ENCODE measurements at regions not wholly inside any gene's neighbourhood (a gene's known extent, or its start where the extent isn't known, plus 50 kb on each side); places are given as distances from the start of the nearest gene placed in this dataset.

DNA sequence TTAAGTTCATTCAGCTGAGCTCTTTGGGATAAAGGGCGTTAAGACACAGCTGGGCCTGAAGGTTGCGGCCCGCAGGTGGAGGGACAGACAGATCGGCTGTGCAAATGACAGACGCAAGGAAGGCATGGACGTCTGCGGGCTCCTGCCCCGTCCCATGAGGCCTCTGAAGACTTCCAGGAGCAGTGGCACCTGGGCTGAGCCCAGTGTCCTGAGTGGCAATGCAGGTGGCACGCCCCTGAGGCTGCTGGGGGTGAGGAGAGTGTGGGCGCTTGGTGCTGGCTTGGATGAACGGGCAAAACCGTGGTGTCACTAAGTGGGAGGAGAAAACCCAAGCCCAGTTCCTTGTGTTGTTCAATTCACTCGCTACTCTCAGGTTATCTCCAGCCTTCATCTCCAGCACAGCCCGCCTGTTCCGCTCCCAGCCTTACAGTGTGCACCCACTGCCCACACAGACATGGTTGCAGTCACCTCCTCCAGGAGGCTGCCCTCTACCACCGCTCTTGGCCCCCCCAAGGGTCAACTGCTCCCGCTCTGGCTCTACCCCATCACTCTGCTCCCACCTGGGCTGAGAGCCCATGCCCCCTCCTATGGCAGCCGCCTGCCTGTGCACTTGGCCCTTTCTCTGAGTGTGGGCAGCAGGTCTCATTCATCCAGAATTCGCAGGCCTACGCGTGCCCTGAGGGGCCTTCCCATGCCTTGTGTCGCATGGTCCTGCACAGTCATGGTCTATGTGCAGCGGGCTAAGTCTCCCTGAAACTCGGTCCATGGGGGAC lies 50.3 kb downstream of the PTGR3 start:
- WGBS (ENCODE audit: insufficient coverage) = 91% methylated on average over 21 of the region's 24 CpGs
- Histone ChIP-seq H3K27ac (ENCODE audit: low read length) (no peak overlapping the region), H3K4me1 (ENCODE audit: control insufficient read depth in 1 of 2, extremely low read depth in 1 of 2, insufficient read depth in 2 of 2, low read length in 2 of 2) (peaks cover 0 to 7% of the 10 kb centered on the region in 2 experiments), H3K9me3 (no peaks in the 10 kb centered on the region), H3K36me3 (ENCODE audit: control insufficient read depth in 2 of 2, extremely low read depth in 1 of 2, insufficient read depth in 1 of 2, low read length in 1 of 2) (no peaks in the 10 kb centered on the region), H3K27me3 (replicated peaks in 1 of 2; ENCODE audit: control insufficient read depth in 2 of 2, extremely low read depth in 1 of 2, insufficient read depth in 2 of 2, low read length in 1 of 2) (peaks cover 0 to 22% of the 10 kb centered on the region in 2 experiments), H3K4me3 (ENCODE audit: control insufficient read depth in 1 of 2, extremely low read depth in 1 of 2, low read length in 1 of 2) (no peak overlapping the region)
- CTCF ChIA-PET = no interaction called here
- H3K36me3 Mint-ChIP-seq = no peaks in the 10 kb centered on the region
- DNase-seq (no peak), ATAC-seq (replicated peaks in 1 of 4) (no peak)
- POLR2A ChIA-PET = no interaction called here
- peaks cover 11 to 13% of the 10 kb centered on the region in 2 donors for H3K27me3 Mint-ChIP-seq
- H3K27ac Mint-ChIP-seq = no peak overlapping the region
- H3K4me1 Mint-ChIP-seq = peaks cover 10 to 22% (median 15%) of the 10 kb centered on the region in 3 donors
- H3K4me3 Mint-ChIP-seq = no peak overlapping the region
- peaks cover 0 to 6% (median 0%) of the 10 kb centered on the region in 3 donors for H3K9me3 Mint-ChIP-seq

DNA sequence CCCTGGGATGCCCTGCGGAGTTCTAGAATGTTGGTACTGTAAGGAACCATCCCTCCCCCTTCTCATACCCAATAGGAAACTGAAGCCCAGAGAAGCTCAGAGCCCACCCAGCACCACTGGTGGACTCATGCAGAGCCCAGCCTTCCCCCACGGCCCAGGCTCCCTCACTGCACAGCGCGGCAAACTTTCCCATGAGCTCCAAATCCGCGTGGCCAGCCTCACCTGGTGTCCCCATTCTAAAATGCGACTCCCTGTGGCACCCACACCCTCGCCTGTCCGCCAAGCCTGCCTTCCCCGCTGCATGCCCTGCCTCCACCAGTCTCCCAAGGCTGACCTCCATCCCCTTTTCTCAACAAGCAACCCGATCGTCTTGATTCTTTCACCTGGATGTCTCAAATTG lies 51.1 kb downstream of the PTGR3 start:
- Histone ChIP-seq H3K36me3 (ENCODE audit: control insufficient read depth in 2 of 2, extremely low read depth in 1 of 2, insufficient read depth in 1 of 2, low read length in 1 of 2) (no peaks in the 10 kb centered on the region), H3K27ac (ENCODE audit: low read length) (no peak overlapping the region), H3K4me3 (ENCODE audit: control insufficient read depth in 1 of 2, extremely low read depth in 1 of 2, low read length in 1 of 2) (no peak overlapping the region), H3K9me3 (no peaks in the 10 kb centered on the region), H3K27me3 (replicated peaks in 1 of 2; ENCODE audit: control insufficient read depth in 2 of 2, extremely low read depth in 1 of 2, insufficient read depth in 2 of 2, low read length in 1 of 2) (peaks cover 0 to 20% of the 10 kb centered on the region in 2 experiments), H3K4me1 (ENCODE audit: control insufficient read depth in 1 of 2, extremely low read depth in 1 of 2, insufficient read depth in 2 of 2, low read length in 2 of 2) (peaks cover 0 to 7% of the 10 kb centered on the region in 2 experiments)
- WGBS (ENCODE audit: insufficient coverage) = 91% methylated on average over 11 of the region's 12 CpGs
- ATAC-seq (replicated peaks in 1 of 4) = no peak
- Mint-ChIP-seq H3K27ac (no peak overlapping the region), H3K9me3 (peaks cover 0 to 6% (median 0%) of the 10 kb centered on the region in 3 donors), H3K4me3 (no peak overlapping the region), H3K4me1 (peaks cover 10 to 22% (median 15%) of the 10 kb centered on the region in 3 donors), H3K36me3 (no peaks in the 10 kb centered on the region), H3K27me3 (peaks cover 11 to 14% of the 10 kb centered on the region in 2 donors)
- DNase-seq = no peak
- ChIA-PET CTCF (no interaction called here), POLR2A (no interaction called here)

DNA sequence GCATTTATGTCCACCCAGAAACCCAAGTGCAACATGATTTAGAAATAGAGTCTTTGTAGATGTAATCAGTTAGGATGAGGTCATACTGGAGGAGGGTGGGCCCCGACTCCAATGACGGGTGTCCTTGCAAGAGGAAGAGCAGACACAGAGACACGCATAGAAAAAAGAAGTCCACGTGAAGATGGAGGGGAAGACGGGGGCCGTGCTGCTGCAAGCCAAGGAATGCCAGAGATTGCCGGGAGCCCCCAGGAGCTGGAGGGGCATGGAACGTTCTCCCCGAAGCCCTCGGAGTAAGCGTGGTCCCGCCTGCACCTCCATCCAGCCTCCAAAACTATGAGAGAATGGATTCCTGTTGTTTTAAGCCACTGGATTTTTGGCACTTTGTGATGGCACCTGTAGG lies 51.6 kb downstream of the PTGR3 start:
- ATAC-seq (replicated peaks in 1 of 4) = no peak
- peaks cover 10 to 20% (median 15%) of the 10 kb centered on the region in 3 donors for H3K4me1 Mint-ChIP-seq
- Histone ChIP-seq H3K27ac (ENCODE audit: low read length) (no peak overlapping the region), H3K9me3 (no peaks in the 10 kb centered on the region), H3K36me3 (ENCODE audit: control insufficient read depth in 2 of 2, extremely low read depth in 1 of 2, insufficient read depth in 1 of 2, low read length in 1 of 2) (no peaks in the 10 kb centered on the region), H3K4me1 (ENCODE audit: control insufficient read depth in 1 of 2, extremely low read depth in 1 of 2, insufficient read depth in 2 of 2, low read length in 2 of 2) (peaks cover 0 to 7% of the 10 kb centered on the region in 2 experiments), H3K4me3 (ENCODE audit: control insufficient read depth in 1 of 2, extremely low read depth in 1 of 2, low read length in 1 of 2) (no peak overlapping the region), H3K27me3 (replicated peaks in 1 of 2; ENCODE audit: control insufficient read depth in 2 of 2, extremely low read depth in 1 of 2, insufficient read depth in 2 of 2, low read length in 1 of 2) (peaks cover 0 to 19% of the 10 kb centered on the region in 2 experiments)
- peaks cover 1 to 8% (median 2%) of the 10 kb centered on the region in 3 donors for H3K9me3 Mint-ChIP-seq
- POLR2A ChIA-PET = no interaction called here
- CTCF ChIA-PET = no interaction called here
- H3K36me3 Mint-ChIP-seq = peaks cover under 1% of the 10 kb centered on the region
- no peak overlapping the region for H3K4me3 Mint-ChIP-seq
- no peak overlapping the region for H3K27ac Mint-ChIP-seq
- WGBS (ENCODE audit: insufficient coverage) = 96% methylated on average over 7 of the region's 12 CpGs
- peaks cover 13 to 15% of the 10 kb centered on the region in 2 donors for H3K27me3 Mint-ChIP-seq
- no peak for DNase-seq

DNA sequence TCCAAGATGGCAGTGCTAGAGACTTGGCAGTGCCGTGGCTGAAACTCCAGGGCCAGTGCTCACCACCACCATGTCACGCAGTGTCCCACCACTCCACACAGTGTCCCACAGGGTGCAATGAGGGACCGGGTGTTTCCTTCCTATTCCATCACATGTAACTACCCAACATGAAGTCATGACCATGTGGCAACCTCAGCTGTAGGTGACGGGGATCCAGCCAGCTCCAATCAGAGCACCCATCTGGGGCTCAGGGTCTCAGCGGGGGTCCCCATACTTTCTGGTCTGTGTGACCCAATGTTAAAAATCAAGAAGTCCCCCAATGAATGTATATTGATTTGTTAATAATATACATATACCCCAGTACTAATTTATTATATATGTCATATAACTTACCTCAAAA lies 52.1 kb downstream of the PTGR3 start:
- 93% methylated on average over 3 of the region's 5 CpGs for WGBS (ENCODE audit: insufficient coverage)
- ChIA-PET POLR2A (no interaction called here), CTCF (no interaction called here)
- ATAC-seq (replicated peaks in 1 of 4) (no peak), DNase-seq (no peak)
- Mint-ChIP-seq H3K27ac (no peak overlapping the region), H3K36me3 (peaks cover 6% of the 10 kb centered on the region), H3K9me3 (peaks cover 7 to 12% (median 7%) of the 10 kb centered on the region in 3 donors), H3K4me3 (no peak overlapping the region), H3K27me3 (peaks cover 18 to 20% of the 10 kb centered on the region in 2 donors), H3K4me1 (peaks cover 7 to 16% (median 11%) of the 10 kb centered on the region in 3 donors)
- Histone ChIP-seq H3K4me1 (ENCODE audit: control insufficient read depth in 1 of 2, extremely low read depth in 1 of 2, insufficient read depth in 2 of 2, low read length in 2 of 2) (peaks cover 0 to 4% of the 10 kb centered on the region in 2 experiments), H3K4me3 (ENCODE audit: control insufficient read depth in 1 of 2, extremely low read depth in 1 of 2, low read length in 1 of 2) (no peak overlapping the region), H3K27ac (ENCODE audit: low read length) (no peak overlapping the region), H3K27me3 (replicated peaks in 1 of 2; ENCODE audit: control insufficient read depth in 2 of 2, extremely low read depth in 1 of 2, insufficient read depth in 2 of 2, low read length in 1 of 2) (peaks cover 0 to 19% of the 10 kb centered on the region in 2 experiments), H3K9me3 (no peaks in the 10 kb centered on the region), H3K36me3 (ENCODE audit: control insufficient read depth in 2 of 2, extremely low read depth in 1 of 2, insufficient read depth in 1 of 2, low read length in 1 of 2) (no peaks in the 10 kb centered on the region)

DNA sequence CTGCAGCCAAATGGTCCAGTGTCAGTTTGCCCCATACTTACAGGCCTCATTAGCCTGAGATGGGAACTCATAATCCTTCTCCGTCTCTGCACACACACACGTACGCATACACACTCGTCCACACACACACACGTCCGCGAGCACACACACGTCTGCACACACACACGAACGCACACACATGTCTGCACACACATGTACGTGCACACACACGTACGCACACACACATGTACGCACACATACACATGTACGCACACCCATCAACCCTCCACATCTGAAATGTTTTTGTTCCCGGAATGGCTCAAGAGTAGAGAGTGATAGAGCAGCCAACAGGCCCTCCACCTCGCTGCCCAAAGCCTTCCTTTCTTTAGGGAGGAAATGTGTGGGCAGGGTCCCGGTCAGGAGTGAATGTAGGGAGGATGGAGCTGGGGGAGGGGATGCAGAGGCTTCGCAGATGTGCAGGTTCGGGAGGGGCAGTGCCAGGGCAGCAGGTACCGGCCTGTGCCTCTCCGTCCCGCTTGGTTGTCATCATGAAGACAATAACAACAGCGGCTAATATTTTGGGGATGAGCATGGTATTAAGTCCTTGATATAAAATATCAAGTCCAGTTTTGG lies 52.7 kb downstream of the PTGR3 start:
- no peak overlapping the region for H3K27ac Mint-ChIP-seq
- no peak overlapping the region for H3K4me3 Mint-ChIP-seq
- 93% methylated on average over 14 of the region's 24 CpGs for WGBS (ENCODE audit: insufficient coverage)
- ATAC-seq (replicated peaks in 1 of 4) (no peak), DNase-seq (no peak)
- H3K27ac ChIP-seq (ENCODE audit: low read length) = no peak overlapping the region
- H3K4me1 ChIP-seq (ENCODE audit: control insufficient read depth in 1 of 2, extremely low read depth in 1 of 2, insufficient read depth in 2 of 2, low read length in 2 of 2) = no peaks in the 10 kb centered on the region
- no peaks in the 10 kb centered on the region for H3K36me3 ChIP-seq (ENCODE audit: control insufficient read depth in 2 of 2, extremely low read depth in 1 of 2, insufficient read depth in 1 of 2, low read length in 1 of 2)
- peaks cover 7% of the 10 kb centered on the region for H3K36me3 Mint-ChIP-seq
- no peaks in the 10 kb centered on the region for H3K9me3 ChIP-seq
- H3K27me3 Mint-ChIP-seq = peaks cover 18 to 24% of the 10 kb centered on the region in 2 donors
- CTCF ChIA-PET = no interaction called here
- peaks cover 10 to 12% (median 11%) of the 10 kb centered on the region in 3 donors for H3K9me3 Mint-ChIP-seq
- no peak overlapping the region for H3K4me3 ChIP-seq (ENCODE audit: control insufficient read depth in 1 of 2, extremely low read depth in 1 of 2, low read length in 1 of 2)
- peaks cover 4 to 10% (median 6%) of the 10 kb centered on the region in 3 donors for H3K4me1 Mint-ChIP-seq
- peaks cover 0 to 19% of the 10 kb centered on the region in 2 experiments for H3K27me3 ChIP-seq (replicated peaks in 1 of 2; ENCODE audit: control insufficient read depth in 2 of 2, extremely low read depth in 1 of 2, insufficient read depth in 2 of 2, low read length in 1 of 2)
- POLR2A ChIA-PET = no interaction called here

DNA sequence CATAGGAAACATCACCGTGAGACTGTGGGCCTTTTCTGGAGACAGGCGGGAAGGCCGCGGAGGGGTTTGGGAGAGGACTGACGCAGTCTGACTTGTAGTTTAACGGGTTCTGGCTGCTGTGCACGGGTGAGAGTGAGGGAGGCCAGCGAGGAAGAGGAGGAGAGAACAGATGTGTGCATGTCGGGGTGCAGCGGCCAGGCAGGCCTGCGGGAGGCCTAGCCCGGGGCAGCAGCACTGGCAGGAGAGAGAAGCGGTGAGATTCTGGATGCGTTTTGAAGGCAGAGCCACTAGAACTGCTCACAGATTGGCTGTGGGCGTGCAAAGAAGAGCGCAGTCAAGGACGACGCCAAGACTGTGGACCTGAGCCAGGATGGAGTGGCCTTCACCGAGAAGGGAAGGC lies 53.9 kb downstream of the PTGR3 start:
- Histone ChIP-seq H3K36me3 (ENCODE audit: control insufficient read depth in 2 of 2, extremely low read depth in 1 of 2, insufficient read depth in 1 of 2, low read length in 1 of 2) (no peaks in the 10 kb centered on the region), H3K4me3 (ENCODE audit: control insufficient read depth in 1 of 2, extremely low read depth in 1 of 2, low read length in 1 of 2) (no peak overlapping the region), H3K9me3 (no peaks in the 10 kb centered on the region), H3K4me1 (ENCODE audit: control insufficient read depth in 1 of 2, extremely low read depth in 1 of 2, insufficient read depth in 2 of 2, low read length in 2 of 2) (no peaks in the 10 kb centered on the region), H3K27ac (ENCODE audit: low read length) (no peak overlapping the region), H3K27me3 (replicated peaks in 1 of 2; ENCODE audit: control insufficient read depth in 2 of 2, extremely low read depth in 1 of 2, insufficient read depth in 2 of 2, low read length in 1 of 2) (peaks cover 0 to 19% of the 10 kb centered on the region in 2 experiments)
- Mint-ChIP-seq H3K4me3 (no peak overlapping the region), H3K4me1 (no peaks in the 10 kb centered on the region), H3K27ac (no peak overlapping the region), H3K27me3 (peaks cover 18 to 25% of the 10 kb centered on the region in 2 donors), H3K9me3 (peaks cover 10 to 12% (median 11%) of the 10 kb centered on the region in 3 donors), H3K36me3 (peaks cover 7% of the 10 kb centered on the region)
- no peak for ATAC-seq (replicated peaks in 1 of 4)
- CTCF ChIA-PET = no interaction called here
- WGBS (ENCODE audit: insufficient coverage) = 94% methylated on average over 19 of the region's 19 CpGs
- no peak for DNase-seq
- POLR2A ChIA-PET = no interaction called here
